ENCODE measurements at regions not wholly inside any gene's neighbourhood (a gene's known extent, or its start where the extent isn't known, plus 50 kb on each side); places are given as distances from the start of the nearest gene placed in this dataset.

- peaks cover 4% of the 10 kb centered on the region; the same call in 1 of the 2 replicates for H3K9me3 ChIP-seq (ENCODE audit: control insufficient read depth, insufficient read depth, low read depth, low read length)
- H3K36me3 ChIP-seq (ENCODE audit: control insufficient read depth, insufficient read depth, low read length) = no peaks in the 10 kb centered on the region
- no peak overlapping the region for H3K27ac ChIP-seq (ENCODE audit: low read depth, low read length)
- H3K4me3 ChIP-seq (ENCODE audit: low read depth, low read length) = no peak overlapping the region
- H3K27me3 ChIP-seq (ENCODE audit: control insufficient read depth, insufficient read depth, low read length) = no peaks in the 10 kb centered on the region
- no peaks in the 10 kb centered on the region; the same call in 1 of the 2 replicates for H3K4me1 ChIP-seq (ENCODE audit: control insufficient read depth, insufficient read depth, low read length)
- H3K9ac ChIP-seq (ENCODE audit: low read length) = no peak overlapping the region
Measured at GRCh38 chr6:163895162-163895561, 480.6 kb downstream of the QKI start.

DNA sequence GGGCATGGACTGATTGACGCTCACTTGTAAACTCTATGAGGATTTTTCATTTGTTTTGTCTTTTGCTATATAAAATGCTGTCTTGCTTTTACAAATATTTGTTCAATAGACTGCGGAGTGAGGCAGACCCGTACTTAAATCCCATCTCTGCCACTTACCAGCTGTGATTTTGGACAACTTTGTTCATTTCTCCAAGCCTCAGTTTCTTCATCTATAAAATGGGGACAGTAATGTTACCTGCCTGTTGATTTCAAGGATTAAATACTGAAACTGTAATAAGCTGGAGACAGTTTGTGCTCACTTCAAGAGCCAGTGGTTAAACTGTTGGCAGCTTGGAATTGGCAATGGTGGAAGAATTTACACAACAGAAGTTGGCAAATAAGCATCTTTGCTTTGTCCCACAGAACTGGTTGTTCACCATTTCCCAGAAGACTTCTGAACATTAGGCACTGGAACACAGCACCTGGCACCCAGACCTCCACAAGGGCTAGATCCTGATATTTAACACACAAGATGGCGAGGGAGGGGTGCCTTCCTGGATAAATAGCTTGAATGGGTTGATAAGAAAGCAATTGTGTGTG is 479.2 kb downstream of the QKI start:
- H3K27ac ChIP-seq (ENCODE audit: low read depth, low read length) = no peak overlapping the region
- no peaks in the 10 kb centered on the region; the same call in 1 of the 2 replicates for H3K4me1 ChIP-seq (ENCODE audit: control insufficient read depth, insufficient read depth, low read length)

DNA sequence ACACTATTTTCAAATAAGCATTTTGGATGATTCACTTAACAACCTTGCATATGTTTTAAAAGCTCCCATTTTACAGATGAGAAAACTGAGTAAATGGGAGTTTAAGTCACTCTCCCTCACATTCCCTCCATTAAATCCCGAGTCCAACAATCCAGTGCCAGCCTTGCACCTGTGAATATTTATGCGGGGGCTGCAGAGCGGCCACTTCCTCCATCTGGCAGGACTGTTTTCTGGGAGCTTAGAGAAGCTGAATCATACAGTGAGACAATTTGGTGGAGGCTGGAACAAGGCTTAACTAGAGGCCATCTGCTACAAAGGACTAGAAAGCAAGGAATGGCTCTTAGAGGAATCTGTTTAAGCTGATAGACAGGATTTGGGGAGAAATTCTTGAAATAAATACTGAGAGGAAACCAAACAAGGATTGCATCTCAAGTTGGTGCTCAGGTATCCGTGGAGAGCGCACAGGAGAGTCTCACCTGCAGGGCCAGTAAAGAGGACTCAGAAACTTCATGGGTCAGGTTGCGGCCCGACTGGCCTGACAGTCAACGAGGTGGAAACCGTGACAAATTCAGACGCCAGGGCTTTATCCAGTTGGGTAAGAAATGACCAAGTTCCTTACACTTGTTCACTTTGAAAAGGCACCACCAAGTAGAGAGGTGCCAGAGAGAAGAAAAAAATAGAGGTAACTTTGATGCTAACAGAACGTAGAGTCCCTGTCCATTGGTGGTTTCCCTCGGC is 478.5 kb downstream of the QKI start:
- H3K9me3 ChIP-seq (ENCODE audit: control insufficient read depth, insufficient read depth, low read depth, low read length) = peaks cover 3% of the 10 kb centered on the region; the same call in 1 of the 2 replicates
- H3K27me3 ChIP-seq (ENCODE audit: control insufficient read depth, insufficient read depth, low read length) = no peaks in the 10 kb centered on the region
- H3K4me1 ChIP-seq (ENCODE audit: control insufficient read depth, insufficient read depth, low read length) = no peaks in the 10 kb centered on the region; the same call in 1 of the 2 replicates
- no peak overlapping the region for H3K27ac ChIP-seq (ENCODE audit: low read depth, low read length)
- no peak overlapping the region for H3K4me3 ChIP-seq (ENCODE audit: low read depth, low read length)
- no peak overlapping the region for H3K9ac ChIP-seq (ENCODE audit: low read length)
- H3K36me3 ChIP-seq (ENCODE audit: control insufficient read depth, insufficient read depth, low read length) = no peaks in the 10 kb centered on the region

More for the DNA sequence above, 479.2 kb downstream of the QKI start:
- Histone ChIP-seq H3K27me3 (ENCODE audit: control insufficient read depth, insufficient read depth, low read length) (no peaks in the 10 kb centered on the region), H3K9me3 (ENCODE audit: control insufficient read depth, insufficient read depth, low read depth, low read length) (peaks cover 4% of the 10 kb centered on the region; the same call in 1 of the 2 replicates), H3K36me3 (ENCODE audit: control insufficient read depth, insufficient read depth, low read length) (no peaks in the 10 kb centered on the region), H3K4me3 (ENCODE audit: low read depth, low read length) (no peak overlapping the region), H3K9ac (ENCODE audit: low read length) (no peak overlapping the region)

DNA sequence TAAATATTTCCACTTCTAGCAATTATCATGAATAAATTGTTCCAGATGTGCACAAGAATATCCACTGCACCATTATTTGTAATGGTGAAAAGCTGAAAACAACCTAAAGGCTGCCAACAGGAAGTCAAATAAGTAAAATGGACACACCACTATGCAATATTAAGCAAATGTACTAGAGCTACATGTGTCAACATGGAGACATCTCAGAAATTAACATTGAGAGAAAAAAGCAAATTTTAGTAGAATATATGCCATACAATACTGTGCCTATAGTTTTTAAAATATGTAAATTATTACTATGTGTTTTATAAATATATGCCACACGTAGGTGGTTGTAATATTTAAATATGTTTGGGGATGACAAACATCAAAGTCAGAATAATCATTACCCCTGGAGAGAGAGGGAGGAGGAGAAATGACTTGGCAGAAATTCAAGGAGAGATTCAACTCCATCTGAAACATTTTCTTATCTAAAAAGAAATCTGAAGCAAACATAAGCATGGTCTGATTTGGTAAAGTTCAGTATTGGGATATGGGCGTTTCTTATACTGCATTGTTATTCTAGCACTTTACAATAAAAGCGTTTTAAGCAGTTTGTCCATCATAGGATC is 475.5 kb downstream of the QKI start:
- H3K4me1 ChIP-seq (ENCODE audit: control insufficient read depth, insufficient read depth, low read length) = no peaks in the 10 kb centered on the region
- no peaks in the 10 kb centered on the region for H3K36me3 ChIP-seq (ENCODE audit: control insufficient read depth, insufficient read depth, low read length)
- no peak overlapping the region for H3K27ac ChIP-seq (ENCODE audit: low read depth, low read length)
- no peaks in the 10 kb centered on the region for H3K27me3 ChIP-seq (ENCODE audit: control insufficient read depth, insufficient read depth, low read length)
- no peaks in the 10 kb centered on the region for H3K9me3 ChIP-seq (ENCODE audit: control insufficient read depth, insufficient read depth, low read depth, low read length)
- H3K9ac ChIP-seq (ENCODE audit: low read length) = no peak overlapping the region
- no peak overlapping the region for H3K4me3 ChIP-seq (ENCODE audit: low read depth, low read length)

DNA sequence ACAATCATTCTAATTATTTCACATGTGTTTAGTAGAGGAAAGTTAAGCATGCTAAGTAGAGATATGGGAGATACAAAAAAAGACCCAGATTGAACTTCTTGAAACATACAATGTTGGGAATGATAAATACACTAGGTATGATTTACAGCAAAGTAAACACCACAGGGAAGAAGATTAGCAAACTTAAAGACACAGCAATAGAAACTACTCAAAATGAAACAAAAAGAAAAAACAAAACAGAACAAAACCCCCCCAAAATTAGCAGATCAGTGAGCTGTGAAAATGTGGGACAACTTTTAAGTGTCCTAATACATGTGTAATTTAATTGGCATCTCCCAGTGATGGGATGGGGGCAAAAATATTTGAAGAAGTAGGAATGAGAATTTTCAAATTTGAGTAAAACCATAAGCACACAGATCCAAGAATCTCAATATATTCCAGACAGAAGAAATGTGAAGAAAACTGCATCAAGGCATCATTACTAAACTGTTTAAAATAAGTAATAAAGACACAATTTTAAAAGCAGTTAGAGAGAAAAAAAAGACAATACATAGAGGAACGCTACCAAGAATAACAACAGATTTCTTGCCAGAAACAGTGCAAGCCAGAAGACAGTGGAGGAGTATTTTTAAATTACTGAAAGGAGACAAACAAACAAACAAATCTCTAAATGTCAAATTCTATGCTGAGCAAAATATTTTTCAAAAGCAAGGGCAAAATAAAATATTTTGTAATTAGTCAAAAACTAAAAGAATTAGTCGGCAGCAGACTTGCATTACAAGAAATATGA is 473.7 kb downstream of the QKI start:
- H3K36me3 ChIP-seq (ENCODE audit: control insufficient read depth, insufficient read depth, low read length) = no peaks in the 10 kb centered on the region
- no peak overlapping the region for H3K9ac ChIP-seq (ENCODE audit: low read length)
- no peaks in the 10 kb centered on the region for H3K4me1 ChIP-seq (ENCODE audit: control insufficient read depth, insufficient read depth, low read length)
- H3K4me3 ChIP-seq (ENCODE audit: low read depth, low read length) = no peak overlapping the region
- H3K27ac ChIP-seq (ENCODE audit: low read depth, low read length) = no peak overlapping the region
- H3K27me3 ChIP-seq (ENCODE audit: control insufficient read depth, insufficient read depth, low read length) = no peaks in the 10 kb centered on the region
- no peaks in the 10 kb centered on the region for H3K9me3 ChIP-seq (ENCODE audit: control insufficient read depth, insufficient read depth, low read depth, low read length)

DNA sequence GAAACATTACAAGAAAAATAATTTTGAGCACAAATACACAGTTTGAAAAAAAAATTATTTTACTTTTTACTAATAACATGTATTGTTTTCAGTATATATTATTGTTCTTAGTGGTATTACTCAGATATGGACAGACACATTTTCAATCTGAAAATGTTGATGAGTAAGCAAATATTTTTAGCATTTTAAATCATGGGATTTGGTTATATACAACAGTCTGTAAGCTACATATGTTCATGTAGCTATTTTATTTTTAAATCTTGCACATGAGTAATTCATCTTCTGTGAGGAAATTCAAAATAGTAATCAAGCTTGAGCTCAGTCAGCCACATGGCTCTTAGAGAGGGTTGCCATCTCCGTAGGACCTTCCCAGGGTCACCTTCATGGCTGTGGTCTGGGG is 471.9 kb downstream of the QKI start:
- Histone ChIP-seq H3K27ac (ENCODE audit: low read depth, low read length) (no peak overlapping the region), H3K9me3 (ENCODE audit: control insufficient read depth, insufficient read depth, low read depth, low read length) (no peaks in the 10 kb centered on the region), H3K9ac (ENCODE audit: low read length) (no peak overlapping the region), H3K4me3 (ENCODE audit: low read depth, low read length) (no peak overlapping the region), H3K36me3 (ENCODE audit: control insufficient read depth, insufficient read depth, low read length) (no peaks in the 10 kb centered on the region), H3K4me1 (ENCODE audit: control insufficient read depth, insufficient read depth, low read length) (no peaks in the 10 kb centered on the region), H3K27me3 (ENCODE audit: control insufficient read depth, insufficient read depth, low read length) (no peaks in the 10 kb centered on the region)

- Histone ChIP-seq H3K36me3 (ENCODE audit: control insufficient read depth, insufficient read depth, low read length) (no peaks in the 10 kb centered on the region), H3K4me3 (ENCODE audit: low read depth, low read length) (no peak overlapping the region), H3K4me1 (ENCODE audit: control insufficient read depth, insufficient read depth, low read length) (no peaks in the 10 kb centered on the region), H3K9me3 (ENCODE audit: control insufficient read depth, insufficient read depth, low read depth, low read length) (no peaks in the 10 kb centered on the region), H3K9ac (ENCODE audit: low read length) (no peak overlapping the region), H3K27me3 (ENCODE audit: control insufficient read depth, insufficient read depth, low read length) (no peaks in the 10 kb centered on the region), H3K27ac (ENCODE audit: low read depth, low read length) (no peak overlapping the region)
Measured at GRCh38 chr6:163883984-163884383, 469.5 kb downstream of the QKI start.

DNA sequence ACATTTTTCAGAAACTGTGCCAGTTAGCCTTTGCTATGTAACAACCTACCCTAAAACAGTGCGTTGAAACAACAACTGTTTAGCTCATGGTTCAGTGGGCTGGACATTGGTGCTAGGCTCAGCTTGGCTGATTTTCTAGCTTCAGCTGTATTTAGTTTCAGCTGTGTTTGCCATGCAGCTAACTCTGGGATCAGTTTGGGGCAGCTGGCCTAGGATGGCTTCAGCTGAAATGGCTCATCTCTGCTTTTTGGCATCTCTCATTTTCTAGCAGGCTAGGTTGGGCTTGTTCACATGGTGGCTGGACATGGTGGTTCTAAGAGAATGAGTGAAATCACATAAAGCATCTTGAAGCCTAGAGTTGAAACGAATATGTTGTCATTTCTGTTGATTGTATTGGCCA is 464.2 kb downstream of the QKI start:
- Histone ChIP-seq H3K9me3 (ENCODE audit: control insufficient read depth, insufficient read depth, low read depth, low read length) (no peaks in the 10 kb centered on the region), H3K27ac (ENCODE audit: low read depth, low read length) (no peak overlapping the region), H3K4me3 (ENCODE audit: low read depth, low read length) (no peak overlapping the region), H3K9ac (ENCODE audit: low read length) (no peak overlapping the region), H3K36me3 (ENCODE audit: control insufficient read depth, insufficient read depth, low read length) (no peaks in the 10 kb centered on the region), H3K27me3 (ENCODE audit: control insufficient read depth, insufficient read depth, low read length) (no peaks in the 10 kb centered on the region), H3K4me1 (ENCODE audit: control insufficient read depth, insufficient read depth, low read length) (no peaks in the 10 kb centered on the region)

- H3K4me3 ChIP-seq (ENCODE audit: low read depth, low read length) = no peak overlapping the region
- H3K9me3 ChIP-seq (ENCODE audit: control insufficient read depth, insufficient read depth, low read depth, low read length) = no peaks in the 10 kb centered on the region
- no peaks in the 10 kb centered on the region for H3K36me3 ChIP-seq (ENCODE audit: control insufficient read depth, insufficient read depth, low read length)
- no peak overlapping the region for H3K9ac ChIP-seq (ENCODE audit: low read length)
- H3K4me1 ChIP-seq (ENCODE audit: control insufficient read depth, insufficient read depth, low read length) = no peaks in the 10 kb centered on the region
- no peak overlapping the region for H3K27ac ChIP-seq (ENCODE audit: low read depth, low read length)
- no peaks in the 10 kb centered on the region for H3K27me3 ChIP-seq (ENCODE audit: control insufficient read depth, insufficient read depth, low read length)
Measured at GRCh38 chr6:163877877-163878639, 463.5 kb downstream of the QKI start.

DNA sequence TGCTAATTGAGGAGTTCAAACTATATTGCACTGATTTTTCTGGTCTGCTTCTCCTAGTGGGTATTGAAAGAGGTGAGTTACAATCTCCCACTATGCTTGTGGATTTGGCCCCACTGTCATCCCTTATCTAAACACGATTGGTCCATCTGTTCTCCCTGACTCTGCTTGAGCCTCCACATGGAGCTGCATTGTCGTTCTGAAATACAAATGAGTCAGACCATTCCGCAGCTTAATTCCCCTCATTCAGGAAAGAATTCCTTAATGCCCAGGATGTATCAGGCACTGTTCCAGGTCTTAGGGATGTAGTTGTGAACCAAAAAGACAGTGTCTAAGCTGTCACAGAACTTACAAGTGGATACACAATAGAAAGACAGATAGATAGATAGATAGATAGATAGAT is 461.9 kb downstream of the QKI start:
- no peaks in the 10 kb centered on the region for H3K36me3 ChIP-seq (ENCODE audit: control insufficient read depth, insufficient read depth, low read length)
- H3K9ac ChIP-seq (ENCODE audit: low read length) = no peak overlapping the region
- no peaks in the 10 kb centered on the region for H3K4me1 ChIP-seq (ENCODE audit: control insufficient read depth, insufficient read depth, low read length)
- no peak overlapping the region for H3K4me3 ChIP-seq (ENCODE audit: low read depth, low read length)
- no peak overlapping the region for H3K27ac ChIP-seq (ENCODE audit: low read depth, low read length)
- no peaks in the 10 kb centered on the region for H3K27me3 ChIP-seq (ENCODE audit: control insufficient read depth, insufficient read depth, low read length)
- no peaks in the 10 kb centered on the region for H3K9me3 ChIP-seq (ENCODE audit: control insufficient read depth, insufficient read depth, low read depth, low read length)
